A549 (cell line): ENCODE measurements at regions not wholly inside any gene's neighbourhood (a gene's known extent, or its start where the extent isn't known, plus 50 kb on each side); places are given as distances from the start of the nearest gene placed in this dataset.

Experiments used
- CTCF ChIP-seq: fragments of >200 bp; sonication (Bioruptor Twin); formaldehyde crosslinking; IDR thresholded peaks from 3 replicates; pipeline ENCODE4 v1.5.1; 2016
- KDM5A ChIP-seq: fragments of 200-600 bp; sonication (generic); IDR thresholded peaks from 2 replicates; pipeline ENCODE4 v1.6.1; 2016; ENCODE audit warnings: antibody characterized with exemption, mild to moderate bottlenecking
- PHF8 ChIP-seq: fragments of 200-600 bp; sonication (generic); IDR thresholded peaks from 2 replicates; pipeline ENCODE4 v1.6.1; 2016; ENCODE audit warnings: low read depth, mild to moderate bottlenecking, antibody characterized with exemption, moderate library complexity, borderline replicate concordance
- POLR2A ChIP-seq: IDR thresholded peaks from 2 replicates; pipeline ENCODE4 v1.6.1; 2012; ENCODE audit warnings: mild to moderate bottlenecking, low read length
- RCOR1 ChIP-seq: fragments of 150-350 bp; IDR thresholded peaks from 2 replicates; pipeline ENCODE4 v1.6.1; 2014; ENCODE audit warnings: antibody characterized with exemption, low read length, low read depth
- SREBF2 ChIP-seq: fragments of 450-650 bp; IDR thresholded peaks from 2 replicates; pipeline ENCODE4 v1.6.1; 2014; ENCODE audit warnings: mild to moderate bottlenecking, moderate library complexity

DNA sequence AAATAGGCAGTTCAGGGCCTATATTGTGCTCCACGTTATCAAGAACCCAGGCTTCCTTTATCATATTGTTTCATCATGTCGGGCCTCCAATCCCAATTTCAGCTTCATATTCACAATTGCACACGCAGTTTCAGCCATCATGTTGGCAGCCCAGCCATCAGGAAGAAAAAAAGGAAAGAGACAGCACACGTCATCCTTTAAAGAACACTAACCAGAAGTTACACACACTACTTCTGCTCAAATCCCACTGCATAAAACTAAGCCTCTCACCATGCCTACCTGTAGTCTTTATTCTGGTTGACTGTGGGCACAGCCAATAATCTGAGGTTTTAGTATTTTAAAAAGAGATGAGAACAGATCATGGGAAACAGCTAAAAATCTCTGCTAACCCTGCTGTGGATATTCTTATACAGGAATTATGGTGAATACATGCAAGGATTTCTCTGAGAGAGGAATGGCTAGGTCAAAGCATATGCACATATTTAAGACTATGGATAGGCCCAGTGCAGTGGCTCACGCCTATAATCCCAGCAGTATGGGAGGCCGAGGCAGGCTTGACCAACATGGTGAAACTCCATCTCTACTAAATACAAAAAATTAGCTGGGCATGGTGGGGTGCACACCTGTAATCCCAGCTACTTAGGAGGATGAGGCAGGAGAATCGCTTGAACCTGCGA, 534.4 kb downstream of the ETV1 start:
- TF ChIP-seq CTCF (no peak), POLR2A (no peak), PHF8 (no peak), KDM5A (no peak), RCOR1 (no peak), SREBF2 (no peak)
